Gastrocnemius medialis (tissue), 4 donors: ENCODE measurements at regions not wholly inside any gene's neighbourhood (a gene's known extent, or its start where the extent isn't known, plus 50 kb on each side); places are given as distances from the start of the nearest gene placed in this dataset.

Source experiments
- ATAC-seq, 2 donors: fragments of 150-250 bp; one replicate each; pipeline ENCODE4 v1.9.1; 2016
- DNase-seq, 2 donors: peaks; one replicate each; pipeline ENCODE4 v3.0.0-alpha.2; 2019
- H3K27ac ChIP-seq, 4 donors: fragments of 200-600 bp; sonication (generic); 1 replicate in 1 of 4; 2 replicates in 3 of 4; pipeline ENCODE4 v1.5.1; 2016 to 2018; ENCODE audit warnings: mild to moderate bottlenecking in 2 of 4, moderate library complexity in 1 of 4
- H3K27me3 ChIP-seq, 3 donors: fragments of 200-600 bp; sonication (generic) in 2 of 3; 1 replicate in 1 of 3; 2 replicates in 2 of 3; pipeline versions ENCODE4 v1.5.1 to v1.6.0; 2016 to 2019; ENCODE audit warnings: mild to moderate bottlenecking in 1 of 3, moderate library complexity in 1 of 3
- H3K36me3 ChIP-seq, 2 donors: fragments of 200-600 bp; sonication (generic) in 1 of 2; one replicate each; pipeline ENCODE4 v1.5.1; 2017 to 2018
- H3K4me1 ChIP-seq, 2 donors: fragments of 200-600 bp; sonication (generic) in 1 of 2; one replicate each; pipeline ENCODE4 v1.5.1; 2016 to 2017; ENCODE audit warnings: mild to moderate bottlenecking in 2 of 2
- H3K4me3 ChIP-seq, 4 donors: fragments of 200-600 bp; sonication (generic) in 3 of 4; 1 replicate in 1 of 4; 2 replicates in 3 of 4; pipeline ENCODE4 v1.5.1; 2016 to 2019; ENCODE audit warnings: mild to moderate bottlenecking in 2 of 4
- H3K9me3 ChIP-seq, 3 donors: fragments of 200-600 bp; sonication (generic) in 2 of 3; 1 replicate in 1 of 3; 2 replicates in 2 of 3; pipeline ENCODE4 v1.5.1; 2016 to 2019
- POLR2A ChIP-seq, 2 donors: fragments of 450-650 bp; IDR thresholded peaks; one replicate each; pipeline ENCODE4 v1.6.1; 2017; ENCODE audit warnings: antibody characterized with exemption in 2 of 2, mild to moderate bottlenecking in 2 of 2, moderate library complexity in 2 of 2
- in situ Hi-C, 4 donors: fragments of 200-750 bp; cut with MboI; loops; one replicate each; pipeline versions ENCODE4 v1.15.0 to v1.8.0; 2017; ENCODE audit warnings: low sequenced_read_pairs in 4 of 4
- intact Hi-C: fragments of 100-400 bp; cut with DNase I; formaldehyde crosslinking; loops from one replicate; pipeline ENCODE4 v1.15.1; 2023; ENCODE audit warnings: low total_unique reads
- TF ChIP-seq, protein P1 (sequence below), 5 experiments: fragments of 450-650 bp in 3 of 5; fragments of 200-600 bp in 2 of 5; sonication (generic) in 2 of 5; IDR thresholded peaks in 4 of 5; conservative IDR thresholded peaks in 1 of 5; 1 replicate in 4 of 5; 2 replicates in 1 of 5; pipeline ENCODE4 v1.5.1; 2016 to 2019; ENCODE audit warnings: antibody characterized with exemption in 5 of 5, mild to moderate bottlenecking in 3 of 5, moderate library complexity in 3 of 5

- ATAC-seq (no peak), DNase-seq (no peak)
- Histone ChIP-seq H3K36me3 (no peaks in the 10 kb centered on the region), H3K4me1 (no peaks in the 10 kb centered on the region), H3K27me3 (no peaks in the 10 kb centered on the region), H3K4me3 (no peak overlapping the region), H3K27ac (no peak overlapping the region), H3K9me3 (no peaks in the 10 kb centered on the region)
- TF ChIP-seq, protein P1, sequence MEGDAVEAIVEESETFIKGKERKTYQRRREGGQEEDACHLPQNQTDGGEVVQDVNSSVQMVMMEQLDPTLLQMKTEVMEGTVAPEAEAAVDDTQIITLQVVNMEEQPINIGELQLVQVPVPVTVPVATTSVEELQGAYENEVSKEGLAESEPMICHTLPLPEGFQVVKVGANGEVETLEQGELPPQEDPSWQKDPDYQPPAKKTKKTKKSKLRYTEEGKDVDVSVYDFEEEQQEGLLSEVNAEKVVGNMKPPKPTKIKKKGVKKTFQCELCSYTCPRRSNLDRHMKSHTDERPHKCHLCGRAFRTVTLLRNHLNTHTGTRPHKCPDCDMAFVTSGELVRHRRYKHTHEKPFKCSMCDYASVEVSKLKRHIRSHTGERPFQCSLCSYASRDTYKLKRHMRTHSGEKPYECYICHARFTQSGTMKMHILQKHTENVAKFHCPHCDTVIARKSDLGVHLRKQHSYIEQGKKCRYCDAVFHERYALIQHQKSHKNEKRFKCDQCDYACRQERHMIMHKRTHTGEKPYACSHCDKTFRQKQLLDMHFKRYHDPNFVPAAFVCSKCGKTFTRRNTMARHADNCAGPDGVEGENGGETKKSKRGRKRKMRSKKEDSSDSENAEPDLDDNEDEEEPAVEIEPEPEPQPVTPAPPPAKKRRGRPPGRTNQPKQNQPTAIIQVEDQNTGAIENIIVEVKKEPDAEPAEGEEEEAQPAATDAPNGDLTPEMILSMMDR (IDR thresholded peaks at IDR 0.05 in 4 of 5, conservative IDR thresholded peaks at IDR 0.05 in 1 of 5) = no peak
- no peak for TF ChIP-seq POLR2A (IDR thresholded peaks at IDR 0.05)
- intact Hi-C loops = no loop called here
- in situ Hi-C loops = no loop called here
Measured at GRCh38 chr12:96140174-96140573, 54.0 kb upstream of the ELK3 start.

GRCh38 chr12:96141216-96141912, 52.8 kb upstream of the ELK3 start:
- no peak for ATAC-seq
- DNase-seq = no peak
- intact Hi-C loops (no loop called here), in situ Hi-C loops (no loop called here)
- Histone ChIP-seq H3K36me3 (no peaks in the 10 kb centered on the region), H3K27me3 (no peaks in the 10 kb centered on the region), H3K4me1 (no peaks in the 10 kb centered on the region), H3K27ac (no peak overlapping the region), H3K4me3 (no peak overlapping the region), H3K9me3 (no peaks in the 10 kb centered on the region)
- TF ChIP-seq POLR2A (IDR thresholded peaks at IDR 0.05) = no peak
- TF ChIP-seq, protein P1 (IDR thresholded peaks at IDR 0.05 in 4 of 5, conservative IDR thresholded peaks at IDR 0.05 in 1 of 5) = no peak

DNA sequence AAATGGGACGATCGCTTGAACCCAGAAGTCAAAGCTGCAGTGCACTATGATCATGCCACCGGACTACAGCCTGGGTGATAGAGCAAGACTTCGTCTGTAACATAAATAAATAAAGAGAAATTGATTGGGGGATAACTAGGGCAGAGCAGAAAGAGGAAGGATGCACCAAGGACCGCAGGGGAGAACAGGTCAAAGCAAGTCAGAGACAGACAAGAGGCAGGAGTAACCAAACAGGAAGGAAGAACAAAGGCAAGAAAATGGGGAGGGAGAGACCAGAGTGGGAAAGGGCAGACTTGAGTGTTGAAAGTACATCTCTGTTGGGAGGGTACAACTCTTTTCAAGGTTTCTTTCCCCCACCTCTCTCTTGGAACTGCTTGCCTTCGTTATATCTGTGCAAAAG, 50.8 kb upstream of the ELK3 start:
- no peaks in the 10 kb centered on the region for H3K9me3 ChIP-seq
- H3K36me3 ChIP-seq = no peaks in the 10 kb centered on the region
- in situ Hi-C loops (no loop called here), intact Hi-C loops (no loop called here)
- no peaks in the 10 kb centered on the region for H3K27me3 ChIP-seq
- H3K4me3 ChIP-seq = no peak overlapping the region
- TF ChIP-seq, protein P1 (IDR thresholded peaks at IDR 0.05 in 4 of 5, conservative IDR thresholded peaks at IDR 0.05 in 1 of 5) = no peak
- no peak for TF ChIP-seq POLR2A (IDR thresholded peaks at IDR 0.05)
- H3K27ac ChIP-seq = no peak overlapping the region
- DNase-seq (no peak), ATAC-seq (no peak)
- H3K4me1 ChIP-seq = no peaks in the 10 kb centered on the region

- DNase-seq (no peak), ATAC-seq (no peak)
- in situ Hi-C loops = no loop called here
- TF ChIP-seq POLR2A (IDR thresholded peaks at IDR 0.05) = no peak
- TF ChIP-seq, protein P1 (IDR thresholded peaks at IDR 0.05 in 4 of 5, conservative IDR thresholded peaks at IDR 0.05 in 1 of 5) = no peak
- Histone ChIP-seq H3K9me3 (no peaks in the 10 kb centered on the region), H3K36me3 (no peaks in the 10 kb centered on the region), H3K4me1 (no peaks in the 10 kb centered on the region), H3K4me3 (no peak overlapping the region), H3K27ac (no peak overlapping the region), H3K27me3 (no peaks in the 10 kb centered on the region)
- intact Hi-C loops = no loop called here
Measured at GRCh38 chr12:96143827-96144565, 50.2 kb upstream of the ELK3 start.
